ENCODE measurements at regions not wholly inside any gene's neighbourhood (a gene's known extent, or its start where the extent isn't known, plus 50 kb on each side); places are given as distances from the start of the nearest gene placed in this dataset.
"Not testable (repeated sequence)": the region's sequence is repeated elsewhere in the genome, so short reads cannot be mapped to it uniquely, and the experiment has no call there.

- DNase-seq (ENCODE audit: low spot score) = not testable (repeated sequence)
Observed at GRCh38 chr1:120941066-120941465, 51.5 kb downstream of the PPIAL4A start.

GRCh38 chr1:120941836-120942217 lies 52.3 kb downstream of the PPIAL4A start:
- DNase-seq (ENCODE audit: low spot score) = not testable (repeated sequence)

- DNase-seq (ENCODE audit: low spot score) = peak; percentile 63
Observed at GRCh38 chr1:120942218-120942944, 52.8 kb downstream of the PPIAL4A start.

- DNase-seq (ENCODE audit: low spot score) = not testable (repeated sequence)
Observed at GRCh38 chr1:120942945-120943319, 53.4 kb downstream of the PPIAL4A start.

GRCh38 chr1:120944691-120945090 lies 55.1 kb downstream of the PPIAL4A start:
- not testable (repeated sequence) for DNase-seq (ENCODE audit: low spot score)

- DNase-seq (ENCODE audit: low spot score) = not testable (repeated sequence)
Observed at GRCh38 chr1:120945122-120945521, 55.6 kb downstream of the PPIAL4A start.

- DNase-seq (ENCODE audit: low spot score) = not testable (repeated sequence)
Observed at GRCh38 chr1:120947114-120947513, 57.5 kb downstream of the PPIAL4A start.

GRCh38 chr1:120949724-120950123 lies 60.2 kb downstream of the PPIAL4A start:
- not testable (repeated sequence) for DNase-seq (ENCODE audit: low spot score)

- DNase-seq (ENCODE audit: low spot score) = not testable (repeated sequence)
Observed at GRCh38 chr1:120950633-120951032, 61.1 kb downstream of the PPIAL4A start.

GRCh38 chr1:120951100-120951499 lies 61.5 kb downstream of the PPIAL4A start:
- DNase-seq (ENCODE audit: low spot score) = not testable (repeated sequence)

GRCh38 chr1:120952207-120952870 lies 62.8 kb downstream of the PPIAL4A start:
- not testable (repeated sequence) for DNase-seq (ENCODE audit: low spot score)

- not testable (repeated sequence) for DNase-seq (ENCODE audit: low spot score)
Observed at GRCh38 chr1:120952871-120953265, 63.3 kb downstream of the PPIAL4A start.

- DNase-seq (ENCODE audit: low spot score) = no peak
Observed at GRCh38 chr1:120954736-120955135, 65.2 kb downstream of the PPIAL4A start.

GRCh38 chr1:120955961-120956360 lies 66.4 kb downstream of the PPIAL4A start:
- DNase-seq (ENCODE audit: low spot score) = not testable (repeated sequence)

GRCh38 chr1:120966018-120966417 lies 76.4 kb downstream of the PPIAL4A start:
- DNase-seq (ENCODE audit: low spot score) = not testable (repeated sequence)

- peak; percentile 77 for DNase-seq (ENCODE audit: low spot score)
Observed at GRCh38 chr1:120972863-120973262, 83.3 kb downstream of the PPIAL4A start.

GRCh38 chr1:120973836-120974235 lies 84.3 kb downstream of the PPIAL4A start:
- not testable (repeated sequence) for DNase-seq (ENCODE audit: low spot score)

- not testable (repeated sequence) for DNase-seq (ENCODE audit: low spot score)
Observed at GRCh38 chr1:120977279-120977678, 87.7 kb downstream of the PPIAL4A start.

- peak; percentile 28 for DNase-seq (ENCODE audit: low spot score)
Observed at GRCh38 chr1:120981489-120982094, 92.0 kb downstream of the PPIAL4A start.

GRCh38 chr1:120994614-120995013 lies 105.0 kb downstream of the PPIAL4A start:
- not testable (repeated sequence) for DNase-seq (ENCODE audit: low spot score)

GRCh38 chr1:120995025-120995424 lies 105.5 kb downstream of the PPIAL4A start:
- not testable (repeated sequence) for DNase-seq (ENCODE audit: low spot score)

- not testable (repeated sequence) for DNase-seq (ENCODE audit: low spot score)
Observed at GRCh38 chr1:121001090-121001726, 111.6 kb downstream of the PPIAL4A start.

All from mucosa of gallbladder (tissue), 1 donor.